HG03457 (cell line): ENCODE measurements at regions not wholly inside any gene's neighbourhood (a gene's known extent, or its start where the extent isn't known, plus 50 kb on each side); places are given as distances from the start of the nearest gene placed in this dataset.

ENCODE experiments used
- ATAC-seq: cut with Tn5 transposase; IDR thresholded peaks from one replicate; pipeline ENCODE4 v1.9.1; 2021; ENCODE audit warnings: moderate number of reproducible peaks; ENCODE audit not compliant: unreplicated experiment

GRCh38 chr10:78817361-78817760, 251.4 kb upstream of the ZMIZ1 start:
- no peak for ATAC-seq

DNA sequence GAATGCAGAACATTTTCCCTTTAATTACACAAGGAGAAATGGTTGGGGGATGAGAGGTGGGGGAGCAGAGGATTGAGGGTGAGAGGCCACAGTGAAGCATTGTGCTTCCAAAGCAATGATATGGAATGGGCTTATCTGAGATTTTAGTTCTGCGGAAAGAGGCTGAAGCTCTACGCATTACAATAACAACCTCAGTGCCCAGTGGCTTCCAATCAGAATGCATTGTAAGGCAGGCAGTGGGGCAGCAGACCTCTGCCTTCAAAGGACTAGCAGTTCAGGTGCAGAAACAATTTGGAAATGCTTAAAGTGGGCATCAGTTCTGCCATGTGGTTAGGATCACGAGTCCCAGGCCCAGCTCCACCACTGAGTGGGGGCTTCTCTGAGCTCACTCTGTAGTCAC, 251.0 kb upstream of the ZMIZ1 start:
- no peak for ATAC-seq

GRCh38 chr10:78819361-78820006, 249.3 kb upstream of the ZMIZ1 start:
- ATAC-seq: no peak

- no peak for ATAC-seq
Observed at GRCh38 chr10:78820007-78820362, 248.8 kb upstream of the ZMIZ1 start.

- ATAC-seq: no peak
Observed at GRCh38 chr10:78821052-78821451, 247.7 kb upstream of the ZMIZ1 start.

DNA sequence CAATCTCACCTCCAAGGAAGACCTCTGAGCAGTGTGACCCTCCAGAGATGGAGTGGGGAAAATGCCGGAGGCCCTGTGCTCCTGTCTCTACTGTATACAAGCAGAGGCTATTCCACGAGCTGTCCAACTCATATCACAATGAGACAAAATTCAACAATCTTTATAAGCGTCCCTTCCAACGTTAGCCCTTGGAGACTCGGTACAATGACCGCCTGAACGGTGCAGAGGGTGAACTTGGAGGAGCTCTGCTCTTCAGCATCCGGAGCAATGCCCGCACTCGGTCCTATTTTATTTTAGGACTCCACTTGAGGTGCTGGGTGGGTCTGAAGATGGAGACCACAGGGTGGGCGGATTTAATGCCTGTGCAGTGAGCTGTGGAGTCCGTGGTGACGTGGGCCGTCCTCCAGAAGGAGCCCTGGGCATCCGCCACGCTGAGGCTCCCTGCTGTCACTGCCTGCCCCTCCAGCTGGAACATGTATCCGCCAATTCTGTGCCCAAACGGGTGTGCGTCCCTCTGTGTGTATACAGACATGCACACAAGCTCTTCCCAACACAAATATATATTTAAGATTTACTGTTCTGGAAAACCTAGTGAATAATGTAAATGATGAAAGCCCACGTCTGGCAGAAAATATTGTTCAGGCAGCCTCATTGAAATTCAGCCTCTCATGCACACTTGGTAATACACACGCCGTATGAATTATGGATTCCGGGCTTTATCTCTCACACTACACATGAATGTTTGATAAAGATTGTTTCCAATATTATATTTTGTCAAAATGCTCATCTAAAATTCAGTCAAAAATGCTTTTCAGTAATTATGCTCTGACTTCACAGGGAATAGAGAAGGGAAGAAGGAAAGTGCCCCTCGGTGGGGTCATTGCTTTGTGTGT, 239.9 kb upstream of the ZMIZ1 start:
- no peak for ATAC-seq

DNA sequence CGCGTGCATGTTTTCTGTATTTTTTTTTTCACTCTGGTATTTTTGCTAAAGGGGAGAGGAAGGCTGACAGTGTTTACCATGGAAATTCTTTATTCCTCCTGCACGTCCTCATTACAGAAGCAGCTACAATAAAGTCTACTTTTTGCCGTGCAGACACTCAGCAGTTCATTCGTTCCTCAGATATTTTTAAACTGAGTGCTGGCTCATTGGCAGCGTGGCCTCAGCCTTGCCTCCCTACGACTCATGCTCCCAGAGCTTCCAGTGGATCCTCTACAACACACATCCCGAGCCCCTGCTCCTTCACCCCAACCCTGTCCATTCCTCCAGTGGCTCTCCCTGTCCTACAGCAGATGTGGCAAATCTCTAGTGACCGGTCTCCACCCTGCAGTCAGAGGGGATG, 239.2 kb upstream of the ZMIZ1 start:
- ATAC-seq: no peak

DNA sequence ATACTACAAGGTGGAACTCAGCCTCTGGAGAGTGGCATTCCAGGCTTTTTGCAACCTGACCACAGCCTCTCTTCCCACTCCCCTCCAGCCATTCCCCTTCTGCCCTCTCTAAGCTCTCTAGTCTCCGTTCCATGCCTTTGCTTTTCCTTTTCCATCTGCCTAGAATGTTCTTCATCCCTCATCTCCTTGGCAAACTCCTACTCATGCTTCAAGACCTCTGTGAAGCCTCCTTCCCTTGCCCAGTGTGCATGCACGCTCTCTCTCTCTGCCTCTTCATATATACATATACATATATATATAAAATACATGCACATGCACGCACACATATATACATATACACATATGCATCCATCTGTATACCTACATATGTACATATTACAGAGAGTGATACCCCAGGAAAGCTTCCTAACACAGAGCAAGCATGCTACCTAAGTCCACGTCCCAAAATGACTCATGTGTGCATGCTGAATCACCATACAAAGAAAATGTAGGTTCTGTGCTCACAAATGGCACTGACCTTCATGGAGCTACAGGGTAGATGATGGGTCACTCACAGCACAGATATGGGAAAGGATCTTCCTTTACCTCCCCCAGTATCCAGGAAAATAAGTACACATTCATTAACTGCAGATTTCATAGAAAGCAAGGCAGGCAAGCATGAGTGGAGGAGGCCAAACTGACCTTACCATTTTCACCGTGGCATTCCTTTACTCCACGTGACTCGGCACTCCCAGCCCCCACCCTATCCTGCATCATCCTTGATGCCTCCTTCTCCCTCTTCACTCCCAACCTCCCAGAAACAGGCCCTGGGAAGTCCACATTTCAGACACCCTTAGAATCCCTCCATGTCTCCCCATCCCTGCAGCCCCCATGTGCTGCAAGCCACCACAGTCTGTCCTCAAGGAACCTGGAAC, 238.4 kb upstream of the ZMIZ1 start:
- ATAC-seq: no peak

- ATAC-seq: no peak
Observed at GRCh38 chr10:78830976-78831375, 237.8 kb upstream of the ZMIZ1 start.

- no peak for ATAC-seq
Observed at GRCh38 chr10:78831461-78831860, 237.3 kb upstream of the ZMIZ1 start.

- no peak for ATAC-seq
Observed at GRCh38 chr10:78832281-78832680, 236.5 kb upstream of the ZMIZ1 start.

- ATAC-seq: no peak
Observed at GRCh38 chr10:78838141-78838657, 230.6 kb upstream of the ZMIZ1 start.

GRCh38 chr10:78843495-78843894, 225.3 kb upstream of the ZMIZ1 start:
- no peak for ATAC-seq

DNA sequence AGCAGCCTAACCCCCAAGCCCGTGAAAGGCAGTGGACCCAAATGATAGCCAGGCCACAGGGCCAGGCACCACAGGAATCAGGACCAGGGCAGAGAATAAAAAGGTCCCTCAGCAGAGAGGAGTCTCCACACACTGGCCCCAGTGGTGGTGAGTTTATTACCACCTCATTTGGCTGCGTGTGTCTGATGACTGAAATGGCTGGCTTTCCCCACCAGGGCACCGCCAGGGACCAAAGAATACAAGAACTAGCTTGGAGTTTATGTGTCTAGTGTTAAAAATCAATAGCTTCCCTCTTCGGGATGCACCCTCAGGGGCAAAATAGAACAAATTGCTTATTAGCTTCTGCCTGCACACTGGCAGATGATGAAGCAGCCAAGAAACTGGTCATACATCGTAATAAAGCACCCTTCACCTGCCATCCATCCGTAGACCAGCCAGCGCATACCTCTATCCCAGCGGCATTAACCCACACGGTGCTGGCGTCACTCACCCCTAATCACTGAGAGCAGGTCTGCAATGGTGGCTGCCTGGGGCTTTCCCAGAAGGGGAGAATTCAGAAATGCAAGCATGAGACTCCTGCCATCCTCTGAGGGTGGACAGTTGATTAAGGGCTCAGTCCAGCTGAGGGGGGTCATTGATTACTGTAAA, 223.7 kb upstream of the ZMIZ1 start:
- no peak for ATAC-seq

- no peak for ATAC-seq
Observed at GRCh38 chr10:78846071-78846470, 222.7 kb upstream of the ZMIZ1 start.

GRCh38 chr10:78846760-78847159, 222.0 kb upstream of the ZMIZ1 start:
- no peak for ATAC-seq

- ATAC-seq: no peak
Observed at GRCh38 chr10:78847485-78847884, 221.3 kb upstream of the ZMIZ1 start.

DNA sequence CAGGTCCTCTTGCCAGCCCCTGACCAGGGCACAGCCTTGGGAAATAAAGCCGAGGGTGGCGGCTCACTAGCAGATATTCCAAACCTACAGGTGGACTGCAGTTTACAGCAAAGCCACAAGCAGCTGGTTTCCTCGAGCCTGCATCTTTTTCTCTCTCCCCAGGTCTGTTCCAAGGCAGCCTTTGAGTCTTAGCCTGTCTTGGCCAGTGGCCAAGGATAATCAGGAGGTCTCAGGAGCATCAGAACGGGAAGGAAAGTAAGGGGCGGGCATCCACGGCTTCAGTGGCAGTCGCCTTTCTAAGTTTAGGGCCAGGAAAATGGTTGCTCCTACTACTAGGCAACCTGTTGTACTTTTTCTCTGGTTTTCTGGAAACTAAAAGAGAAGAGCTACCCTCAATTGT, 219.7 kb upstream of the ZMIZ1 start:
- ATAC-seq: no peak

- no peak for ATAC-seq
Observed at GRCh38 chr10:78849731-78850130, 219.0 kb upstream of the ZMIZ1 start.

GRCh38 chr10:78850644-78851435, 217.9 kb upstream of the ZMIZ1 start:
- ATAC-seq: no peak
